ENCODE measurements at regions not wholly inside any gene's neighbourhood (a gene's known extent, or its start where the extent isn't known, plus 50 kb on each side); places are given as distances from the start of the nearest gene placed in this dataset.

GRCh38 chr14:99342906-99343305, 70.9 kb upstream of the BCL11B start:
- TF ChIP-seq CTCF (IDR thresholded peaks at IDR 0.05): no peak
- TF ChIP-seq POLR2A (IDR thresholded peaks at IDR 0.05): no peak
- no peak for TF ChIP-seq EP300 (IDR thresholded peaks at IDR 0.05)

All from tibial nerve (tissue), 4 donors.